ENCODE measurements at regions not wholly inside any gene's neighbourhood (a gene's known extent, or its start where the extent isn't known, plus 50 kb on each side); places are given as distances from the start of the nearest gene placed in this dataset.

- WGBS, 2 donors: 75 to 88% methylated on average over 3 of the region's 3 CpGs
- H3K27me3 ChIP-seq (ENCODE audit: control insufficient read depth in 1 of 2, insufficient read depth in 2 of 2, low read length in 1 of 2): no peaks in the 10 kb centered on the region
- no peak overlapping the region for H3K27ac ChIP-seq (ENCODE audit: low read depth in 1 of 2, low read length in 2 of 2)
- ATAC-seq (ENCODE audit: low FRiP score) (no peak), DNase-seq (no peak)
- intact Hi-C loops (cut with DNase I): no loop called here
- H3K4me1 ChIP-seq (ENCODE audit: control insufficient read depth in 1 of 2, insufficient read depth in 2 of 2, low read length in 2 of 2): no peaks in the 10 kb centered on the region
- H3K4me3 ChIP-seq (ENCODE audit: low read length in 2 of 2): no peak overlapping the region
- H3K9me3 ChIP-seq (ENCODE audit: control insufficient read depth, low read length): no peaks in the 10 kb centered on the region
- H3K36me3 ChIP-seq (ENCODE audit: control insufficient read depth in 1 of 2, insufficient read depth in 2 of 2, low read length in 1 of 2): no peaks in the 10 kb centered on the region
Observed at GRCh38 chr1:217211486-217211885, 419.4 kb downstream of the GPATCH2 start.

GRCh38 chr1:217205578-217205977 lies 425.3 kb downstream of the GPATCH2 start:
- no peaks in the 10 kb centered on the region for H3K4me1 ChIP-seq (ENCODE audit: control insufficient read depth in 1 of 2, insufficient read depth in 2 of 2, low read length in 2 of 2)
- intact Hi-C loops (cut with DNase I): no loop called here
- ATAC-seq (ENCODE audit: low FRiP score): no peak
- no peaks in the 10 kb centered on the region for H3K27me3 ChIP-seq (ENCODE audit: control insufficient read depth in 1 of 2, insufficient read depth in 2 of 2, low read length in 1 of 2)
- peaks cover 2% of the 10 kb centered on the region for H3K9me3 ChIP-seq (ENCODE audit: control insufficient read depth, low read length)
- H3K27ac ChIP-seq (ENCODE audit: low read depth in 1 of 2, low read length in 2 of 2): no peak overlapping the region
- H3K4me3 ChIP-seq (ENCODE audit: low read length in 2 of 2): no peak overlapping the region
- DNase-seq: no peak
- no peaks in the 10 kb centered on the region for H3K36me3 ChIP-seq (ENCODE audit: control insufficient read depth in 1 of 2, insufficient read depth in 2 of 2, low read length in 1 of 2)
- 77 to 89% methylated on average over 4 of the region's 4 CpGs for WGBS, 2 donors

- no peak for ATAC-seq (ENCODE audit: low FRiP score)
- H3K27ac ChIP-seq (ENCODE audit: low read depth in 1 of 2, low read length in 2 of 2): no peak overlapping the region
- H3K9me3 ChIP-seq (ENCODE audit: control insufficient read depth, low read length): no peaks in the 10 kb centered on the region
- no peaks in the 10 kb centered on the region for H3K27me3 ChIP-seq (ENCODE audit: control insufficient read depth in 1 of 2, insufficient read depth in 2 of 2, low read length in 1 of 2)
- DNase-seq: no peak
- intact Hi-C loops (cut with DNase I): no loop called here
- no peaks in the 10 kb centered on the region for H3K4me1 ChIP-seq (ENCODE audit: control insufficient read depth in 1 of 2, insufficient read depth in 2 of 2, low read length in 2 of 2)
- no peak overlapping the region for H3K4me3 ChIP-seq (ENCODE audit: low read length in 2 of 2)
- WGBS, 2 donors: 10 to 11% methylated on average over 1 of the region's 1 CpG
- no peaks in the 10 kb centered on the region for H3K36me3 ChIP-seq (ENCODE audit: control insufficient read depth in 1 of 2, insufficient read depth in 2 of 2, low read length in 1 of 2)
Observed at GRCh38 chr1:217196616-217197015, 434.3 kb downstream of the GPATCH2 start.

GRCh38 chr1:217193151-217193550 lies 437.7 kb downstream of the GPATCH2 start:
- 66% methylated on average over 3 of the region's 3 CpGs for WGBS, 2 donors
- no peaks in the 10 kb centered on the region for H3K36me3 ChIP-seq (ENCODE audit: control insufficient read depth in 1 of 2, insufficient read depth in 2 of 2, low read length in 1 of 2)
- no peak overlapping the region for H3K27ac ChIP-seq (ENCODE audit: low read depth in 1 of 2, low read length in 2 of 2)
- no peak for ATAC-seq (ENCODE audit: low FRiP score)
- intact Hi-C loops (cut with DNase I): no loop called here
- DNase-seq: no peak
- no peaks in the 10 kb centered on the region for H3K4me1 ChIP-seq (ENCODE audit: control insufficient read depth in 1 of 2, insufficient read depth in 2 of 2, low read length in 2 of 2)
- H3K4me3 ChIP-seq (ENCODE audit: low read length in 2 of 2): no peak overlapping the region
- H3K27me3 ChIP-seq (ENCODE audit: control insufficient read depth in 1 of 2, insufficient read depth in 2 of 2, low read length in 1 of 2): no peaks in the 10 kb centered on the region
- H3K9me3 ChIP-seq (ENCODE audit: control insufficient read depth, low read length): no peaks in the 10 kb centered on the region

- DNase-seq (no peak), ATAC-seq (ENCODE audit: low FRiP score) (no peak)
- no peak overlapping the region for H3K27ac ChIP-seq (ENCODE audit: low read depth in 1 of 2, low read length in 2 of 2)
- 29 to 34% methylated on average over 2 of the region's 2 CpGs for WGBS, 2 donors
- intact Hi-C loops (cut with DNase I): no loop called here
- no peak overlapping the region for H3K4me3 ChIP-seq (ENCODE audit: low read length in 2 of 2)
- H3K9me3 ChIP-seq (ENCODE audit: control insufficient read depth, low read length): no peaks in the 10 kb centered on the region
- no peaks in the 10 kb centered on the region for H3K36me3 ChIP-seq (ENCODE audit: control insufficient read depth in 1 of 2, insufficient read depth in 2 of 2, low read length in 1 of 2)
- no peaks in the 10 kb centered on the region for H3K4me1 ChIP-seq (ENCODE audit: control insufficient read depth in 1 of 2, insufficient read depth in 2 of 2, low read length in 2 of 2)
- H3K27me3 ChIP-seq (ENCODE audit: control insufficient read depth in 1 of 2, insufficient read depth in 2 of 2, low read length in 1 of 2): no peaks in the 10 kb centered on the region
Observed at GRCh38 chr1:217191441-217191840, 439.4 kb downstream of the GPATCH2 start.

- H3K27ac ChIP-seq (ENCODE audit: low read depth in 1 of 2, low read length in 2 of 2): no peak overlapping the region
- WGBS, 2 donors: 82 to 100% methylated on average over 3 of the region's 3 CpGs
- no peaks in the 10 kb centered on the region for H3K27me3 ChIP-seq (ENCODE audit: control insufficient read depth in 1 of 2, insufficient read depth in 2 of 2, low read length in 1 of 2)
- H3K4me1 ChIP-seq (ENCODE audit: control insufficient read depth in 1 of 2, insufficient read depth in 2 of 2, low read length in 2 of 2): no peaks in the 10 kb centered on the region
- no peak overlapping the region for H3K4me3 ChIP-seq (ENCODE audit: low read length in 2 of 2)
- intact Hi-C loops (cut with DNase I): no loop called here
- H3K9me3 ChIP-seq (ENCODE audit: control insufficient read depth, low read length): no peaks in the 10 kb centered on the region
- H3K36me3 ChIP-seq (ENCODE audit: control insufficient read depth in 1 of 2, insufficient read depth in 2 of 2, low read length in 1 of 2): no peaks in the 10 kb centered on the region
- ATAC-seq (ENCODE audit: low FRiP score) (no peak), DNase-seq (no peak)
Observed at GRCh38 chr1:217190359-217190758, 440.5 kb downstream of the GPATCH2 start.

GRCh38 chr1:217189362-217189761 lies 441.5 kb downstream of the GPATCH2 start:
- Histone ChIP-seq H3K36me3 (ENCODE audit: control insufficient read depth in 1 of 2, insufficient read depth in 2 of 2, low read length in 1 of 2) (no peaks in the 10 kb centered on the region), H3K4me3 (ENCODE audit: low read length in 2 of 2) (no peak overlapping the region), H3K4me1 (ENCODE audit: control insufficient read depth in 1 of 2, insufficient read depth in 2 of 2, low read length in 2 of 2) (no peaks in the 10 kb centered on the region), H3K27ac (ENCODE audit: low read depth in 1 of 2, low read length in 2 of 2) (no peak overlapping the region), H3K9me3 (ENCODE audit: control insufficient read depth, low read length) (no peaks in the 10 kb centered on the region), H3K27me3 (ENCODE audit: control insufficient read depth in 1 of 2, insufficient read depth in 2 of 2, low read length in 1 of 2) (no peaks in the 10 kb centered on the region)
- no peak for DNase-seq
- no peak for ATAC-seq (ENCODE audit: low FRiP score)
- WGBS, 2 donors: 92 to 96% methylated on average over 1 of the region's 1 CpG
- intact Hi-C loops (cut with DNase I): no loop called here

GRCh38 chr1:217188280-217189237 lies 442.3 kb downstream of the GPATCH2 start:
- H3K27ac ChIP-seq (ENCODE audit: low read depth in 1 of 2, low read length in 2 of 2): no peak overlapping the region
- ATAC-seq (ENCODE audit: low FRiP score): no peak
- intact Hi-C loops (cut with DNase I): no loop called here
- H3K4me1 ChIP-seq (ENCODE audit: control insufficient read depth in 1 of 2, insufficient read depth in 2 of 2, low read length in 2 of 2): no peaks in the 10 kb centered on the region
- H3K36me3 ChIP-seq (ENCODE audit: control insufficient read depth in 1 of 2, insufficient read depth in 2 of 2, low read length in 1 of 2): no peaks in the 10 kb centered on the region
- WGBS, 2 donors: 54 to 57% methylated on average over 7 of the region's 7 CpGs
- no peak overlapping the region for H3K4me3 ChIP-seq (ENCODE audit: low read length in 2 of 2)
- DNase-seq: no peak
- no peaks in the 10 kb centered on the region for H3K9me3 ChIP-seq (ENCODE audit: control insufficient read depth, low read length)
- H3K27me3 ChIP-seq (ENCODE audit: control insufficient read depth in 1 of 2, insufficient read depth in 2 of 2, low read length in 1 of 2): no peaks in the 10 kb centered on the region

- no peaks in the 10 kb centered on the region for H3K27me3 ChIP-seq (ENCODE audit: control insufficient read depth in 1 of 2, insufficient read depth in 2 of 2, low read length in 1 of 2)
- H3K27ac ChIP-seq (ENCODE audit: low read depth in 1 of 2, low read length in 2 of 2): no peak overlapping the region
- intact Hi-C loops (cut with DNase I): no loop called here
- no peak overlapping the region for H3K4me3 ChIP-seq (ENCODE audit: low read length in 2 of 2)
- no peaks in the 10 kb centered on the region for H3K4me1 ChIP-seq (ENCODE audit: control insufficient read depth in 1 of 2, insufficient read depth in 2 of 2, low read length in 2 of 2)
- no peaks in the 10 kb centered on the region for H3K36me3 ChIP-seq (ENCODE audit: control insufficient read depth in 1 of 2, insufficient read depth in 2 of 2, low read length in 1 of 2)
- ATAC-seq (ENCODE audit: low FRiP score) (no peak), DNase-seq (no peak)
- H3K9me3 ChIP-seq (ENCODE audit: control insufficient read depth, low read length): no peaks in the 10 kb centered on the region
Observed at GRCh38 chr1:217186664-217187063, 444.2 kb downstream of the GPATCH2 start.

All from aorta (tissue), 5 donors.